GM21423 (cell line): ENCODE measurements at regions not wholly inside any gene's neighbourhood (a gene's known extent, or its start where the extent isn't known, plus 50 kb on each side); places are given as distances from the start of the nearest gene placed in this dataset.
A peak's percentile ranks its signal among the peaks of the same experiment; 100 is the strongest.

Experiments
- ATAC-seq: cut with Tn5 transposase; IDR thresholded peaks from one replicate; pipeline ENCODE4 v1.9.1; 2021; ENCODE audit warnings: mild to moderate bottlenecking, moderate library complexity; ENCODE audit not compliant: unreplicated experiment

GRCh38 chr2:199629301-199629700 is 171.6 kb upstream of the SATB2 start:
- no peak for ATAC-seq

GRCh38 chr2:199627417-199627816 is 169.7 kb upstream of the SATB2 start:
- ATAC-seq: no peak

- no peak for ATAC-seq
Observed at GRCh38 chr2:199624958-199625357, 167.2 kb upstream of the SATB2 start.

- ATAC-seq: no peak
Observed at GRCh38 chr2:199612509-199613130, 154.9 kb upstream of the SATB2 start.

- no peak for ATAC-seq
Observed at GRCh38 chr2:199607914-199608313, 150.2 kb upstream of the SATB2 start.

GRCh38 chr2:199606193-199606780 is 148.5 kb upstream of the SATB2 start:
- no peak for ATAC-seq

GRCh38 chr2:199603721-199604291 is 146.1 kb upstream of the SATB2 start:
- no peak for ATAC-seq

- ATAC-seq: no peak
Observed at GRCh38 chr2:199602896-199603717, 145.4 kb upstream of the SATB2 start.

GRCh38 chr2:199602271-199602895 is 144.6 kb upstream of the SATB2 start:
- peak; percentile 55 for ATAC-seq

GRCh38 chr2:199596549-199596948 is 138.8 kb upstream of the SATB2 start:
- ATAC-seq: no peak

- ATAC-seq: no peak
Observed at GRCh38 chr2:199594443-199594842, 136.7 kb upstream of the SATB2 start.

GRCh38 chr2:199591826-199592225 is 134.1 kb upstream of the SATB2 start:
- ATAC-seq: no peak

GRCh38 chr2:199590321-199591203 is 132.8 kb upstream of the SATB2 start:
- ATAC-seq: no peak

- ATAC-seq: no peak
Observed at GRCh38 chr2:199589306-199589705, 131.6 kb upstream of the SATB2 start.

- no peak for ATAC-seq
Observed at GRCh38 chr2:199588054-199588453, 130.3 kb upstream of the SATB2 start.

- ATAC-seq: no peak
Observed at GRCh38 chr2:199586646-199587045, 128.9 kb upstream of the SATB2 start.

GRCh38 chr2:199583676-199584075 is 125.9 kb upstream of the SATB2 start:
- ATAC-seq: no peak

GRCh38 chr2:199581935-199582360 is 124.2 kb upstream of the SATB2 start:
- no peak for ATAC-seq

GRCh38 chr2:199581408-199581807 is 123.7 kb upstream of the SATB2 start:
- ATAC-seq: no peak

- no peak for ATAC-seq
Observed at GRCh38 chr2:199575416-199575815, 117.7 kb upstream of the SATB2 start.
